ENCODE measurements at regions not wholly inside any gene's neighbourhood (a gene's known extent, or its start where the extent isn't known, plus 50 kb on each side); places are given as distances from the start of the nearest gene placed in this dataset.

DNA sequence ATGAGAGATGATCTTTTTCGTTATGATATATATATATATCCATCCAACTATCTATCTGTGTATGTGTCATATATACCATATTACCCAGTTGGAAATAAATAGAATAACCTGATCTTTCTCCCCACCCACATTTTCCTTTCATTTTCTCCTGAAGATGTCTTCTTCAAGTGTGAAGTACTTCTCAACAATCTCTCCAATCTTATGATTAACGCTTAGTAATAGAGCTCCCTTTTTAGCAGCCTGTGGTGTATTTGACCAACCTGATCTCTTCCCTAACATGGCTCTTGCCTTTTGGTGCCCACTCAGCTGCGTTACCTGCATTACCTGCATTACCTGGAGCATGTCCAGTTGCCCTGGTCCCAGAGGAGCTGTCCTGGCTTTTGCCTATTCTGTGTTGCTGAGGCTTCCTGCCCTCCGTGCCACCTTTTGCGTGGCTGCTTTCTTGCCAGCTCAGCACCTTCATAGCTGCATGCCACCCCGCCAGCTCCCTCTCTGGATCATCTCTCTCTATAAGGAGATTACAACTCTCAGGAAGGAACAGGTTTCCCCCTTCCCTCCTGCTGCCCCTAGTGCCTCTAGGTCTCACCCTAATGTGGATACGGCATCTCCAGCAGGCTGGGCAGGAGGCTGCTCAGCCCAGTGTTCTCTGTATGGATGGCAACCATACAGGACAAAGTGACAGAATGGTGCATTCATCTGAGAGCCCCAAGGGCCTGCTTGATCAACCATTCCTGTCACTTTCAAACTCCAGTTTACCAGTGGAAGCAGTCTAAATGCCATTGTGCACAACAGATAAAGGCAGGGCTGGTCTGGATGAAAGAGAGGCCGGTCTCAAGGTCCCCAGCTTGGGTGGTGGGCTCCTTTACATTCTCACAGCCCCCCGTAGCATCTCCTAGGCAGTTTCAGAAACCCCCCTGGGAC lies 126.7 kb downstream of the GADD45G start:
- DNase-seq (ENCODE audit: low read depth), result no peak
- no peak overlapping the region for H3K4me3 ChIP-seq (ENCODE audit: control insufficient read depth, low read depth, low read length)
- TF ChIP-seq, protein P1, sequence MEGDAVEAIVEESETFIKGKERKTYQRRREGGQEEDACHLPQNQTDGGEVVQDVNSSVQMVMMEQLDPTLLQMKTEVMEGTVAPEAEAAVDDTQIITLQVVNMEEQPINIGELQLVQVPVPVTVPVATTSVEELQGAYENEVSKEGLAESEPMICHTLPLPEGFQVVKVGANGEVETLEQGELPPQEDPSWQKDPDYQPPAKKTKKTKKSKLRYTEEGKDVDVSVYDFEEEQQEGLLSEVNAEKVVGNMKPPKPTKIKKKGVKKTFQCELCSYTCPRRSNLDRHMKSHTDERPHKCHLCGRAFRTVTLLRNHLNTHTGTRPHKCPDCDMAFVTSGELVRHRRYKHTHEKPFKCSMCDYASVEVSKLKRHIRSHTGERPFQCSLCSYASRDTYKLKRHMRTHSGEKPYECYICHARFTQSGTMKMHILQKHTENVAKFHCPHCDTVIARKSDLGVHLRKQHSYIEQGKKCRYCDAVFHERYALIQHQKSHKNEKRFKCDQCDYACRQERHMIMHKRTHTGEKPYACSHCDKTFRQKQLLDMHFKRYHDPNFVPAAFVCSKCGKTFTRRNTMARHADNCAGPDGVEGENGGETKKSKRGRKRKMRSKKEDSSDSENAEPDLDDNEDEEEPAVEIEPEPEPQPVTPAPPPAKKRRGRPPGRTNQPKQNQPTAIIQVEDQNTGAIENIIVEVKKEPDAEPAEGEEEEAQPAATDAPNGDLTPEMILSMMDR (IDR thresholded peaks at IDR 0.05; ENCODE audit: control insufficient read depth, insufficient read depth, low read depth, low read length, missing control alignments), result no peak

DNA sequence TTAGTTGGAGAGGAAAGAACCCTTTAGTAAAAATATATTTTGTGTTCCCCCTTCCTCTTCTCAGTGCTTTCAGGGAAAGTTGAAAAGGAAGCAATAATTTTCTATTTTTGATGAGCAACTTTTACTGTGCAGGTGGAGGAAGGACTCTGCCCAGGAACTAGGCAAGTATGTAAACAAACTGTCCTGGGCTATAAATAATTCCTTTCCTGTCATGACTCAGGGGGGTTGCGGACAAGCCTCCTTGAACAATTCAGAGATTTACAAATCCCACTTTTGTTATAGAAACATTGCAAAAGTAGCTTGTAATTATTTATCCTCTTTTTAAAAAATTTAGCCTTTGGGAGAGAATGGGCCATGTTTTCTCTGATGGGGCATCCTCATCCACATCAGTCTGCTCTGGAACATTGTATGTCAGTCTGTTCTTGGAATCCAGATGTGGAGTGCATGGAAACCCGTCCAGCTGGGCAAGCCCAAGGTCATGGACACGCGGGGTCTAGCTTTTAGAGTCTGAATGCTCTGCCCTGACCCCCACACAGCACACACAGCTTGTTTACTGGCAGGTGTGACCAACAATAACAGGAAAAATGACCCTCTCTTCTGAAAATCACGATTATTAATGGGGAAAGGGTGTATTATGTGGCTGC lies 127.6 kb downstream of the GADD45G start:
- no peak overlapping the region for H3K4me3 ChIP-seq (ENCODE audit: control insufficient read depth, low read depth, low read length)
- TF ChIP-seq, protein P1 (IDR thresholded peaks at IDR 0.05; ENCODE audit: control insufficient read depth, insufficient read depth, low read depth, low read length, missing control alignments), result no peak
- no peak for DNase-seq (ENCODE audit: low read depth)

DNA sequence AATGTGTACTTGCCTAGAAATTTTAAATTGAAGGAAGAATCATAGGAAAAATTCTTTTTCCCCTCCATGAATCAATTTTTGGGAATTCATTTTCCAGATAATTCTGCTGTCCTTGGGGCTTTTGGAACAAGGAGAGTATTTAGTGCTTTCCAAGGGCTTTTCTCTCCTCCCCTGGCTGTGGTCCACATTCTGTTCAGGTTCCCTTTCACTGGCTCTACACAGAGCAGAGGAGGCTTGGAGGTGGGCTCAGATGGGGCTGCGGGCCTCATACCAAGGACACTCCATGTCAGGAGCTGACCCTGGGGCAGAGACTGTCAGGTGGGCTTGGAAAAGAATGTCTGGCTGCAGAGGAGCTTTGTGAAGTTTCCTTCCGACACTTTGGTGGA lies 128.1 kb downstream of the GADD45G start:
- TF ChIP-seq, protein P1 (IDR thresholded peaks at IDR 0.05; ENCODE audit: control insufficient read depth, insufficient read depth, low read depth, low read length, missing control alignments), result no peak
- DNase-seq (ENCODE audit: low read depth), result no peak
- no peak overlapping the region for H3K4me3 ChIP-seq (ENCODE audit: control insufficient read depth, low read depth, low read length)

DNA sequence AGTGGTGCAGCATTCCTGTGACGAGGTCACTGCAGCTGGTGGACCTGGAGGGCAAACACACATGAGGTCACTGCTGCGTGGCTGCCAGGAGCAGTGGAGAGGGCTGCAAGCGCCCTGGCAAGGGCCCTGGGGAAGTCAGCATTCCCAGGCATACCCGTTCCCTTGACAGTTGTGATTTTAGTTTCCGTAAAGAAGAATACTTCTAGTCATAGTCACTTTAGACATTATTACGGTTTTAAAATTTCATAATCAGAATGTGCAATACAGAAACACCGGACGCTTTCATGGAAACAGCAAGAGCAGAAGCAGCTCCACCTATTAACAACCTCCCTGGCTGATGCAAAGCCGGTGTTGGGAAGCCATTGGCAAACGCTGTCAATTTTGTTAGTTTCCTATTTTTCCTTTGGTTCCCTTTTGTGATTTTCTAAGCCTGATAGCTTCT lies 129.8 kb downstream of the GADD45G start:
- DNase-seq (ENCODE audit: low read depth), result no peak
- TF ChIP-seq, protein P1 (IDR thresholded peaks at IDR 0.05; ENCODE audit: control insufficient read depth, insufficient read depth, low read depth, low read length, missing control alignments), result no peak
- H3K4me3 ChIP-seq (ENCODE audit: control insufficient read depth, low read depth, low read length), result no peak overlapping the region

DNA sequence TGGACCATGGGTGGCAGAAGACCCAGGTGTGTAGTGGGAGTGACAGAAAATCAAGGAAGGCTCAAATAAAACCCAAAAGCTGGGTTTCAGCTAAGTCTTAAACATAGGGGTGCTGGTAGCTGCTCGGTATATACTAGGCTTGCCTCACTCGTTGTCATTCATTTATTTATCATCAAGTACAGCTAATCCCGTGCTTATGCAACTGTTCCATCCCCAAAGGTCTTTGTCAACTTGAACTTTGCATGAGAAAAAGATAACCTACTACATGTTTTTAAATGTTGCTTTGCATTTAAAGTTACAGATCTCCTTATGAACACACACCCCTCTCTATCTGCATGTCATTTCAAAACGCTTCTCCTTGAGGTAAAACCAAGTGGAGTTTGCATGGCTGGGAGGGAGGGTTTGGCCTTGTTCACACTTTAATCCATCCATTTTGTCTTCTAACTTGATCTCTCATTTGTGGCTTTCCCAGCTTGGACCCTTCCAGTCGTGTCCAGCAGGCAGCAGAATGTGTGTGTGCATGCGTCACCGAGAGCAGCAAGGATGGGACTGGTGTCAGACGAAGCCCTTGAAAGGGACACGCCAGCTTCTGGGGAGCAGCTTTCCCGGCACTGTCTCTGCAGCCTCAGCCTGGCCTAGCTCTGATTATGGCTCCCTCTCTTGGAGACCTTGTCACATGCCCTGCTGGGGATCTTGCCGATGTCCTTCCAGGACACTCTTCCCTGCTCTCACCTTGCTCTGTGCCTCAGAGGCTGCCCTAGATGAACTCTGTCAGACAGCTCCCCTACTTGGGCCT lies 133.5 kb downstream of the GADD45G start:
- H3K4me3 ChIP-seq (ENCODE audit: control insufficient read depth, low read depth, low read length), result no peak overlapping the region
- TF ChIP-seq, protein P1 (IDR thresholded peaks at IDR 0.05; ENCODE audit: control insufficient read depth, insufficient read depth, low read depth, low read length, missing control alignments), result no peak
- no peak for DNase-seq (ENCODE audit: low read depth)

DNA sequence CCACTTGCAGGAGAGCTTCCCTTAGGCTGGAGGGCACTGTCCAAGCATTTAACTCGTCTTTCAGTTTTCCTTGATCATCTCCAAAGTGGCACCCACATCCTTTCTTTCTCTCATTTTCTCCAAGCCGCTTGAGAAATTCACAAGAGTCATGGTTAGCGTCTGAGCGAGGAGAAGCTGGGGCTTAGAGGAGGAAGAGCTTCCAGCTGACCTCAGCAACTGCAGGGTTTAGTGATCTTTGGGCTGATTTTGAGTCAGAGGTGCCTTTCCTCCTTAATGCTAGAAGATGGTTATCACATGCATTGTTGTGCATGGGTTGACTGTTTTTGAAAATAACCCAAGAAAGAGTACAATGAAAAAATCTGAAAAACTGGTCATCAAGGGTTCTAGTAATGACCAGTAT lies 134.7 kb downstream of the GADD45G start:
- TF ChIP-seq, protein P1 (IDR thresholded peaks at IDR 0.05; ENCODE audit: control insufficient read depth, insufficient read depth, low read depth, low read length, missing control alignments), result no peak
- no peak for DNase-seq (ENCODE audit: low read depth)
- no peak overlapping the region for H3K4me3 ChIP-seq (ENCODE audit: control insufficient read depth, low read depth, low read length)
